Pulmonary artery endothelial cell (primary cell): ENCODE measurements at regions not wholly inside any gene's neighbourhood (a gene's known extent, or its start where the extent isn't known, plus 50 kb on each side); places are given as distances from the start of the nearest gene placed in this dataset.

Experiments used
- DNase-seq: peaks from one replicate; pipeline ENCODE4 v3.0.0-alpha.2; 2011; ENCODE audit warnings: low read depth, low spot score

- DNase-seq = no peak
These were observed 329.9 kb upstream of the SLC7A11 start for GRCh38 chr4:138572007-138572406.

- DNase-seq = no peak
These were observed 325.5 kb upstream of the SLC7A11 start for GRCh38 chr4:138567696-138568095.

GRCh38 chr4:138565576-138565975 is 323.4 kb upstream of the SLC7A11 start:
- no peak for DNase-seq

GRCh38 chr4:138562544-138562991 is 320.4 kb upstream of the SLC7A11 start:
- peak; percentile 59 for DNase-seq

- DNase-seq = peak; percentile 66
These were observed 319.8 kb upstream of the SLC7A11 start for GRCh38 chr4:138561906-138562305.

GRCh38 chr4:138561276-138561880 is 319.2 kb upstream of the SLC7A11 start:
- DNase-seq = no peak

GRCh38 chr4:138560448-138560847 is 318.3 kb upstream of the SLC7A11 start:
- no peak for DNase-seq

GRCh38 chr4:138558886-138559285 is 316.7 kb upstream of the SLC7A11 start:
- DNase-seq = no peak

- DNase-seq = no peak
These were observed 313.4 kb upstream of the SLC7A11 start for GRCh38 chr4:138555584-138555983.

GRCh38 chr4:138555108-138555507 is 313.0 kb upstream of the SLC7A11 start:
- DNase-seq = no peak

- DNase-seq = no peak
These were observed 311.1 kb upstream of the SLC7A11 start for GRCh38 chr4:138553001-138553845.

- no peak for DNase-seq
These were observed 300.1 kb upstream of the SLC7A11 start for GRCh38 chr4:138542191-138542776.

GRCh38 chr4:138540056-138540800 is 298.1 kb upstream of the SLC7A11 start:
- DNase-seq = no peak

GRCh38 chr4:138538743-138539142 is 296.6 kb upstream of the SLC7A11 start:
- no peak for DNase-seq

- no peak for DNase-seq
These were observed 295.8 kb upstream of the SLC7A11 start for GRCh38 chr4:138537731-138538490.

GRCh38 chr4:138535316-138535715 is 293.2 kb upstream of the SLC7A11 start:
- no peak for DNase-seq

- peak; percentile 0 for DNase-seq
These were observed 280.2 kb upstream of the SLC7A11 start for GRCh38 chr4:138522366-138522765.

GRCh38 chr4:138521809-138522208 is 279.7 kb upstream of the SLC7A11 start:
- no peak for DNase-seq

- no peak for DNase-seq
These were observed 277.3 kb upstream of the SLC7A11 start for GRCh38 chr4:138519436-138519835.

- no peak for DNase-seq
These were observed 271.4 kb upstream of the SLC7A11 start for GRCh38 chr4:138513535-138513934.

- DNase-seq = no peak
These were observed 270.6 kb upstream of the SLC7A11 start for GRCh38 chr4:138512756-138513155.
